ENCODE measurements at regions not wholly inside any gene's neighbourhood (a gene's known extent, or its start where the extent isn't known, plus 50 kb on each side); places are given as distances from the start of the nearest gene placed in this dataset.
A peak's percentile ranks its signal among the peaks of the same experiment; 100 is the strongest.

GRCh38 chr12:65643171-65643570 is 181.1 kb upstream of the HMGA2 start:
- H3K4me3 ChIP-seq (ENCODE audit: low read depth, low read length) = no peak overlapping the region
- DNase-seq (ENCODE audit: low read depth) = no peak

DNA sequence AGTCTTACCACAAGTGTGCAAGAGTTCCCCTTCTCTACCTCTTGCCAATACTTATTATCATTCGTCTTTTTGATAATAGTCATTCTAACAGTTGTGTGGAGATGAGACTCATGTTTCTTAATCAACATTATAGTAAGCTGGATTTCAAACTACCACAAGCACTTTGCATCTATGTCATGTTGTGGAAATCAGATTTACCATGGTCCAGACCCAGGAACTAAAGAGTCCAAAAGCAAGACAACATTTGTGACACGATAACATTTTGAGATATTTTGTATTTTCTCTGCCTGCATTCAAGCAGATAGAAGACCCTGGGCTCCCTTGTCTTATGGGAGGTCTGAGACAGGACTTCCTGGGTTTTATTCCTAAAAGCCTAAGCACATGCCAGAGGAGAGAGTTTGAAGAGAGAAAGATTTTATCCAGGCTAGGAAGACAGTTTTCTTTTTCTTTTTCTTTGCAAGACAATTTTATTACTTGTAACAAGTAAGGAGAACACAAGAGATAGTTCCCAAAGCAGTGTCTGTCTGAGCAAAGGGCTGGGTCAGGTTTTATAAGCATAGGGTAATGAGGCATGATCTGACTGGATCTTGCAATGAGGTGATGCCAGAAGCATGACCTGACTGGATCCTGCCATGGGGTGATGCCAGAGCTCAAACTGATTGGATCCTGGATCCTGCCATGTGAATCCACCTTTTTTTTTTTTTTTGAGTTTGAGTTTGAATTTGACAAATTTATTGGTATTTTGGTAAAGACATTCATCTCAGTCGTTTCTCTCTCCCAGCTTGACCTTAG is 180.5 kb upstream of the HMGA2 start:
- DNase-seq (ENCODE audit: low read depth) = no peak
- no peak overlapping the region for H3K4me3 ChIP-seq (ENCODE audit: low read depth, low read length)

- H3K4me3 ChIP-seq (ENCODE audit: low read depth, low read length) = no peak overlapping the region
- DNase-seq (ENCODE audit: low read depth) = no peak
These were observed 178.1 kb upstream of the HMGA2 start for GRCh38 chr12:65646127-65646643.

DNA sequence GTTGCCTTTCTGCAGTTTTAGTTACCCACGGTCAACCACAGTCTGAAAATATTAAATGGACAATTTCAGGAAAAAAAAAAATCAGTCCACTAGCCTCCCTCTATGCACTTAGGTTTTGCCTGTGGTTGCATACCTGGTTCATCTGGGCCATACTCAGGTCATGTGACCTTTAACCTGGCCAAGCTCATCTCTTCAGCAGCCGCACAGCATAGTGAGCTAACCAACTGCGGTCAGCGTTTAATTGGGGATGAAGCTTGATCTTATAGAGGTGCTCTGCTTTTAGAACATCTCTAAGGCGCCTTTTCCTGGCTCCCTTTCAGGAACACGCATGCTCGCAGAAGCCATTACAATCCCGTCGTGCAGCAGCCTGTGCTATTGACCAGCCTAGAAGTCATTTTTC is 177.2 kb upstream of the HMGA2 start:
- DNase-seq (ENCODE audit: low read depth) = no peak
- H3K4me3 ChIP-seq (ENCODE audit: low read depth, low read length) = no peak overlapping the region

DNA sequence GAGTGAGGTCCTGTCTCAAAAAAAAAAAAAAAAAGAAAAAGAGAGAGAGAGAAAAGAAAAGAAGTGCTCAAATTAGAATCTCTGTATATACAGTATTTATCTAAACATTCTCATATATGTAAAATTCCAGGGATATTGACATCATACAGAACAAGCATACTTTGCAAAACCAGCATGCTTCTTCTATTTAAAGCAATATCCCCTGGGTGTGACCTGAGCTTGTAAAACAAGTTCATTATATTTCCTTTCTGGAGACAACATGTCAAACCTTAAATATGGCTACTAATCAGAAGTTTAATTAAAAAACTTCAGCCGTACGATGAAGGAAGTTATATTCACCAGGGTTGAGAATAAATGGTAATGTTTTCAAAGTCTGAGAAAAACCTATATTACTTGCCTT is 175.8 kb upstream of the HMGA2 start:
- no peak for DNase-seq (ENCODE audit: low read depth)

GRCh38 chr12:65649126-65649525 is 175.2 kb upstream of the HMGA2 start:
- no peak overlapping the region for H3K4me3 ChIP-seq (ENCODE audit: low read depth, low read length)
- peak; percentile 100 for DNase-seq (ENCODE audit: low read depth)

More for the DNA sequence above, 175.8 kb upstream of the HMGA2 start:
- H3K4me3 ChIP-seq (ENCODE audit: low read depth, low read length) = no peak overlapping the region

- DNase-seq (ENCODE audit: low read depth) = no peak
- no peak overlapping the region for H3K4me3 ChIP-seq (ENCODE audit: low read depth, low read length)
These were observed 173.2 kb upstream of the HMGA2 start for GRCh38 chr12:65651060-65651459.

- H3K4me3 ChIP-seq (ENCODE audit: low read depth, low read length) = no peak overlapping the region
- DNase-seq (ENCODE audit: low read depth) = no peak
These were observed 171.0 kb upstream of the HMGA2 start for GRCh38 chr12:65653321-65653720.

DNA sequence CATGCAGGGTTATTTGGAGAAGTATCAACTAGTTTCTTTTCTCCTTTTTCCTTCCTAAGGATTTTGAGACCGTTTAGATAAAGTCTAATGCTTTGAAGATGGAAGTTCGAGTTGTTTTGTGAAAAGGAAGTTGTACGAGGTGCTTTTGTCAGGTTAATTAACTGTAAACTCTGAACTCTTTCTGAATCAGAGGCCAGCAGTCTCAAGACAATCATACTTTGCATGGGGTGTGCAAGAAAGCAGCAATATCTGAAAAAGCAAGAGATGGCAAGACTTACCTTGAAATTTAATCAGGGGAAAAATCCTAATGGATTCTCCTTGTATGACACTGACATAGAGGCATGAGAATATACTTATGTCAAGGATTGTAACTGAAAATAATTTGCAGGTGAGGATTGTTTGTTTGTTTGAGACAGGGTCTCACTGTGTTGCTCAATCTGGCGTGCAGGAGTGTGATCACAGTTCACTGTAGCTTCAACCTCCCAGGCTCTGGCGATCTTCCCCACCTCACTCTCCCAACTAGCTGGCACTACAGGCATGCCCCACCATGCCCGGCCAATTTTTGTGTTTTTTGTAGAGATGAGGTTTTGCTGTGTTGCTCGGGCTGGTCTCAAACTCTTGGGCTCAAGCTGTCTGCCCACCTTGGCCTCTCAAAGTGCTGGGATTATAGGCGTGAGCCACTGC is 170.2 kb upstream of the HMGA2 start:
- H3K4me3 ChIP-seq (ENCODE audit: low read depth, low read length) = no peak overlapping the region
- DNase-seq (ENCODE audit: low read depth) = no peak

DNA sequence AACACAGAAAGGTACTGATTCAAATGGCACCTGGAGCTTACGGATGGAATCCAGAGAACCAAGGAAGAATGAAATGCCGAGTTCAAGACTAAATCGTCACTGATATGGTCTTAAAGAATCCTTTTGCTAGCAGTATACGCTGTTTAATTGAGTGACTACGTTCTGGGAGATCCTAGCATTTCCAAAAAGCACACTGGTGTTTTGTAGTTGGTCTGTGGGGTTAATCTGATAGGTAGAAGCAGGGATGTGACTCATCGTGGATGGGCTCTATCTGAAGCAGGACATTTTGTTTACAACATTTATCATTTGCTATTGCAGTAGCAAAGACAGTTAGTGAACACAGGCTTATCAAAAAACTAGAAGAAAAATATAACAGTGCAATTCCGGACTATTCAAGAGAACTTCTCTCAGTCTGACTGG is 169.2 kb upstream of the HMGA2 start:
- no peak for DNase-seq (ENCODE audit: low read depth)
- no peak overlapping the region for H3K4me3 ChIP-seq (ENCODE audit: low read depth, low read length)

GRCh38 chr12:65656156-65656882 is 168.0 kb upstream of the HMGA2 start:
- no peak overlapping the region for H3K4me3 ChIP-seq (ENCODE audit: low read depth, low read length)
- DNase-seq (ENCODE audit: low read depth) = no peak

- H3K4me3 ChIP-seq (ENCODE audit: low read depth, low read length) = no peak overlapping the region
- peak; percentile 97 for DNase-seq (ENCODE audit: low read depth)
These were observed 167.4 kb upstream of the HMGA2 start for GRCh38 chr12:65656891-65657351.

GRCh38 chr12:65657635-65658034 is 166.6 kb upstream of the HMGA2 start:
- DNase-seq (ENCODE audit: low read depth) = no peak
- H3K4me3 ChIP-seq (ENCODE audit: low read depth, low read length) = no peak overlapping the region

GRCh38 chr12:65658360-65658759 is 165.9 kb upstream of the HMGA2 start:
- no peak for DNase-seq (ENCODE audit: low read depth)
- no peak overlapping the region for H3K4me3 ChIP-seq (ENCODE audit: low read depth, low read length)

DNA sequence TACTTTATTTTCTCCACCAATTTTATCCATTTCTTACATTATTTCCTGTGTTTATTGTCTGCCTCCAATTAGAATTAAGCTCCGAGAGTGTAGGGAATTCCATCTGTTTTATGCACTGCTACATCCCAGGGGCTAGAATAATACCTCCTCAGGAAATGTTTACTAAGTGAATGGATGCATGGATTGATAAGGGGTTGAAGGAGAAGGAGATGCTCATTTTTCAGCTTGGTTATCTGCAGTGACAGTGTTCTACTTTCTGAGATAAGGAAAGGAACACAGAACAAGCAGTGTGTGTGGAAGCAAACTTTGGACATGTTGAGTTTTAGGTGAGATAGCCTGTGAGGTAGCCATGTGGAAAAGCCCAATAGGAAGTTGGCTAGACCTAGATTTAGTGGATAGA is 164.6 kb upstream of the HMGA2 start:
- DNase-seq (ENCODE audit: low read depth) = no peak
- no peak overlapping the region for H3K4me3 ChIP-seq (ENCODE audit: low read depth, low read length)

DNA sequence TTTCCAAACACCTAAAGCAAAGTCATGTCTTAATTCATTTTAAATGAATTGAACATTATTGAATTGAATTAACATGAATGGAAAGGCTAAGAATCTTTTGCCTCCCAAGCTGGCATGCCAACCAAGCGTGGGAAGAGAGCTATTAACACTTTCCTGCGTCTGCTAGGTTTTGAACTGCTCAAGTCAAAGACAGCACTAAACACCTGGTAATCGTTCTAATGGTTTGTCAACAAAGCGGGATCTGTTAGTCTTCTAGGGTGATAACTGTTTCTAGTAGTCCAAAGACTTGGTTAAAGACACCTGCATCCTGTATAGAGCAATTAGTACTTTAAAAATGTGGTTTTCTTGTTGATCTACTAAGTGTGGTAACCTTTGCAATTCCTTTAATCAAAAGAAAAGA is 164.2 kb upstream of the HMGA2 start:
- H3K4me3 ChIP-seq (ENCODE audit: low read depth, low read length) = no peak overlapping the region
- no peak for DNase-seq (ENCODE audit: low read depth)

DNA sequence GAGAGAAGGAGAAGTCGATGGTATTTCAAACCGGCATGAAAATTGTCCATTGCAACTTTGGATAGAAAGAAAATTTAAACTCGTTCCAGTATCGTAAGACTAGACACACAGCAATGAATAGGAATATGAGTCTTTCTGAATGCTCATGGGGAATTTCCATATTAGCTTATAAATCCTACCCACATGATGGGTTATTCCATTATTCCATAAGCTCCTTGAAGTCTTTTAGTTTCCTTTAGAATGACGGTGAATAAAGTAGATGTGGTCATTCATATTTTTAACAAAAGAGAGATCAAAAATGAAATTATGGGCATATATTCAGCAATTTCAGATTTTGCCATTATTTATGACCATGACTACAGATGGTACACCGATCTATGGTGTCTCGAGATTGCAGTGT is 163.4 kb upstream of the HMGA2 start:
- DNase-seq (ENCODE audit: low read depth) = no peak
- no peak overlapping the region for H3K4me3 ChIP-seq (ENCODE audit: low read depth, low read length)

DNA sequence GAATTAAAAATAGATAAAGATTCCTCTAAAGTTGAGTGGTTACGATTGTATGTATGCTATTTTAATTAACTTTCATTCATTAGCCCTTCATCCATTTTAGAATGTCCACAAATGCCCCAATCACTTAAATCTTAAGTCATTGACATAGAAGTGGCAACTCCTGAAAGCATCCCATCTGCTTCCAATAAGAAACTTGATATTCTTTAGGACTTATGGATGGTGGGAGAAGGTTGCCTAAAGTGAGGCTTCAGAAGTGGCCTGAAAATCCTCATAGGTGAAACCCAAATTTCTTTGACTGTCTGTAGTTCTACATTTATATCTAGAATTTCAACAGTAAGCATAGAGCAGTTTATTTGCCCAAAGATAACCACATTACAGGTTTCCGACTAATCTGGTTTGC is 161.7 kb upstream of the HMGA2 start:
- no peak for DNase-seq (ENCODE audit: low read depth)
- no peak overlapping the region for H3K4me3 ChIP-seq (ENCODE audit: low read depth, low read length)

DNA sequence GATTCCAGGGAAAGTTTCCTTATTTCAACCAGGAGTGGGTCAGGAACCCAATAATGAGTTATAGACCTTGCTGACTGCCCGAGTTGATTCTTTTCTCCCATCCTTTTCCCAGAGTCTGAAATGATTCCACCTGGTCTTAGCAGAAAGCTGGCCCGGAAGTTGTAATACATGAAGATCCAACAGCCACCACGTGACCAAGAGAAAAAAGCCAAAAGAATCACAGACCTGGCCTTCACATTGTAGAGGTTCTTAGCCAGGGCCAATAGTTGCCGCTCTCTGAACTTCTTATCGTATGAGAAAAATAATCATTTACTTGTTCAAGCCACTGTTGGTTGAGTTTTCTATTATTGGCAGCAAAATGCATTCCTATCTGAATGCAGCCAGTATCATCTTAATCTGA is 161.2 kb upstream of the HMGA2 start:
- no peak for DNase-seq (ENCODE audit: low read depth)

DNA sequence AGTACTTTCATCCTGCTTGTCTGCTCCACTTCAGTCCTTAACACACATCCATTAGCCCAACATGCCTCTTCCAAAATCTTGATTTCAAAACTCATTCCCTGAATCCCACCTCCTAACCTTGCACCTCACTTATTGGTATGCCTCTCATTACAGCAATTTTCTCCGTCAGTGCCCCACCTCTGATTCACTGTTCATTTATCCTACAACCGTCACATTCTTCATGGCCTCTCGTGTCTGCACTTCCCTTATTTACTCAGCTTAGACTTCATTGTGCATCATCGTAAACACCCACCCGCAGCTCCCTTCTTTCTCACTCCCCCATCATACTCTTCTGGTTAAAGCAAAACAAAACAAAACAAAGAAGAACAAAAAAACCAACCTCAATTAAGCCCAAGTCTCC is 160.6 kb upstream of the HMGA2 start:
- no peak overlapping the region for H3K4me3 ChIP-seq (ENCODE audit: low read depth, low read length)
- no peak for DNase-seq (ENCODE audit: low read depth)

More for the DNA sequence above, 161.2 kb upstream of the HMGA2 start:
- no peak overlapping the region for H3K4me3 ChIP-seq (ENCODE audit: low read depth, low read length)

Measured in skeletal muscle cell (primary cell).